Type B pancreatic cell (in vitro differentiated cells): ENCODE measurements at regions not wholly inside any gene's neighbourhood (a gene's known extent, or its start where the extent isn't known, plus 50 kb on each side); places are given as distances from the start of the nearest gene placed in this dataset. TPM values are rescaled to one million over a fixed set of nuclear protein-coding genes. Genes with fewer than 3 reads are reported as not detected.

Experiments used
- DNase-seq: peaks from one replicate; pipeline ENCODE4 v3.0.0; 2021; ENCODE audit warnings: mixed read lengths; ENCODE audit not compliant: unreplicated experiment; ENCODE audit errors: extremely low spot score
- H3K27ac Mint-ChIP-seq: 2 replicates; pipeline ENCODE4 v1.8.0; 2021; ENCODE audit warnings: mild to moderate bottlenecking, mixed read lengths
- H3K27me3 Mint-ChIP-seq: 2 replicates; pipeline ENCODE4 v1.8.0; 2021; ENCODE audit warnings: mixed read lengths
- H3K36me3 Mint-ChIP-seq: 2 replicates; pipeline ENCODE4 v1.8.0; 2021; ENCODE audit warnings: mixed read lengths
- H3K4me1 Mint-ChIP-seq: one replicate; pipeline ENCODE4 v1.8.0; 2021; ENCODE audit warnings: mixed read lengths; ENCODE audit not compliant: unreplicated experiment
- H3K4me3 Mint-ChIP-seq: 2 replicates; pipeline ENCODE4 v1.8.0; 2021; ENCODE audit warnings: mild to moderate bottlenecking, mixed read lengths
- H3K9me3 Mint-ChIP-seq: 2 replicates; pipeline ENCODE4 v1.8.0; 2021; ENCODE audit warnings: mixed read lengths
- microRNA-seq: library from miRNA; unstranded; fragments of <30 nt; microRNA quantifications from one replicate; pipeline ENCODE4, GENCODE V29; 2020
- TF ChIP-seq, protein P1 (sequence below): fragments of 200-600 bp; sonication (generic); conservative IDR thresholded peaks from 2 replicates; pipeline ENCODE4 v1.5.0; 2021; ENCODE audit warnings: antibody characterized with exemption, mild to moderate bottlenecking

DNA sequence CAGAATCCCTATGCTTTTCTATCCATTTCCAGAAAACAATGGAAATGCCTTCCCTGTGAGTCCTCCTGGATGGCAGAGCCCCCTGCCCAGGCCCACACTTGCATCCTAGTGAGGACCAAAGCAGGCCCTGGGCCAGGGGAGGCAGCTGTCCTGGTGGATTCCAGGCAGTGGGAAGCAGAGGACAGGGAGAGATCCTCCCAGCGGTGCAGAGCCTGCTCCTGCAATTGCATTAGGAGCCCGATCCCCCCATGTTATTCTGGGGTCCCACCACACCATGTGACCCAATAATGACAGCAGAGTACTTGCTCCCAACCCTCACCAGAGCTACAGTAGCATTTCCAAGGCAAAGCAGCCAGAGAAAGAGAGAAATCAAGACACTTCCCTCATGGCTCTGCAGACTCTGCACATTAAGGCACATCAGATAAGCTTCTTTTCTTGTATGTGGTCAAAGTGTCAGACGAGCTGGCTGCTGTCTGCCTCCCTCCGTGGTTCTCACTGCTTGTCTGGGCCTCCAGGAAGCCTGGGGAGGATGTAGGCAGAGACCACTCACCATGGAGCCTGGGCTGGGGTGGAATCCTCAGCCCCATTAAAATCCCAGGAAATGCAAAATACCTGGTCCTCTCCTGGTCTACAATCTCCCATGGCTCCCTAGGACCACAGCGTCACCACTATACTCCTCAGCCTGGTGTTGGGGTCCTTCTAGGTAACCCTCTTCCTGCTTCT, 54.9 kb upstream of the RUNX3 start:
- Mint-ChIP-seq H3K27ac (peak overlapping the region; percentile 6), H3K36me3 (no peaks in the 10 kb centered on the region), H3K4me3 (no peak overlapping the region), H3K4me1 (peaks cover 4% of the 10 kb centered on the region), H3K9me3 (no peaks in the 10 kb centered on the region), H3K27me3 (peaks cover 15% of the 10 kb centered on the region)
- no peak for DNase-seq
- TF ChIP-seq, protein P1, sequence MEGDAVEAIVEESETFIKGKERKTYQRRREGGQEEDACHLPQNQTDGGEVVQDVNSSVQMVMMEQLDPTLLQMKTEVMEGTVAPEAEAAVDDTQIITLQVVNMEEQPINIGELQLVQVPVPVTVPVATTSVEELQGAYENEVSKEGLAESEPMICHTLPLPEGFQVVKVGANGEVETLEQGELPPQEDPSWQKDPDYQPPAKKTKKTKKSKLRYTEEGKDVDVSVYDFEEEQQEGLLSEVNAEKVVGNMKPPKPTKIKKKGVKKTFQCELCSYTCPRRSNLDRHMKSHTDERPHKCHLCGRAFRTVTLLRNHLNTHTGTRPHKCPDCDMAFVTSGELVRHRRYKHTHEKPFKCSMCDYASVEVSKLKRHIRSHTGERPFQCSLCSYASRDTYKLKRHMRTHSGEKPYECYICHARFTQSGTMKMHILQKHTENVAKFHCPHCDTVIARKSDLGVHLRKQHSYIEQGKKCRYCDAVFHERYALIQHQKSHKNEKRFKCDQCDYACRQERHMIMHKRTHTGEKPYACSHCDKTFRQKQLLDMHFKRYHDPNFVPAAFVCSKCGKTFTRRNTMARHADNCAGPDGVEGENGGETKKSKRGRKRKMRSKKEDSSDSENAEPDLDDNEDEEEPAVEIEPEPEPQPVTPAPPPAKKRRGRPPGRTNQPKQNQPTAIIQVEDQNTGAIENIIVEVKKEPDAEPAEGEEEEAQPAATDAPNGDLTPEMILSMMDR = no peak

DNA sequence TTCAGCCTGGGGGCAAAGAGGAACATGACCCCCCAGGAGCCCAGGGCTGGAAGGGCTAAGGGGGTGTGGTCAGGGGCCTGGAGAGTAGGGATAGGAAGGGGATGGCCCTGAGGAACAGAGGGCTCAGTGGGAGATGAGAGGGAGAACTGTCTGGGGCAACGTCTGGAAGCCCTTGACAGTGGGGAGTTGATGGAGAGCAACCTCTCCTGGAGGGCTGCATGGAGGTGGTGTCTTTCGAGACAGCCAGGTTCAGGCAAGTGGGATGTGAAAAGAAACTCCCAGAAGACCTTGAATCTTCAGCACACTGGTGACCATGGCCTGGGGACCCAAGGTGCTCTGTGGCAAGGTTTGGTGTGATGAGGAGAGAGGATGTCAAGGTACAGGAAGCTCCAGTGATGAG, 54.2 kb upstream of the RUNX3 start:
- no peak overlapping the region for H3K27ac Mint-ChIP-seq
- H3K36me3 Mint-ChIP-seq = no peaks in the 10 kb centered on the region
- TF ChIP-seq, protein P1 = no peak
- H3K4me1 Mint-ChIP-seq = peaks cover 4% of the 10 kb centered on the region
- no peaks in the 10 kb centered on the region for H3K9me3 Mint-ChIP-seq
- no peak overlapping the region for H3K4me3 Mint-ChIP-seq
- H3K27me3 Mint-ChIP-seq = peaks cover 15% of the 10 kb centered on the region
- DNase-seq = no peak

DNA sequence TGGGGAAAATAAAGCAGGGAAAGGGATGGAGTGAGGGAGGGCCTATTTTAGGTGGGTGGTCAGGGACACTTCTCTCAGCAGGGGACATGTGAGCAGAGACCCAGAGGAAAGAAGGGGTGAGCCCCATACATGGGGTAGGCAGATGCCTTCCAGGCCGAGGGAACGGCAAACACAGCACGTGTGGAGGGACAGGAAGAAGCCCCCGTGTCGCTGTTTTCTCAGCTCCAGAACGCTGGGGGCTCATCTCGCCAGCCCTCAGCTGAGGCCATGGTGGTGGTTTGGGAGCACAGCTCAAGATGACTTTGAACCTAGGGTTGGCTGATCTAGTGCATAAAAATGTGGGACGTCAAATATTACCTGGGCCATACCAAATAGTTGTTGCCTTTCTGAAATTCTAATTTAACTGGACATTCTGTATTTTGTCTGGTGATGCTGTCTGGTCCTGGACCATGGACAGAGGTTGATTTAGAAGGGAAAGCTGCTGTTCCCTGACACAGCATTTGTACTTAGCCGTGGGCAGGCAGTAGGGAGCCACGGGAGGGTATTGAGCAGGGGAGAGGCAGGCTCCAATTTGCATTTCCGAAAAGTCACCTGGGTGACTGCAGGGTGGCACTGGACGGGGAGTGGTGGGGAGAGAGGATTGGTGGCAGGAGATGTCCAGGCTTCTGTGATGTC, 53.1 kb upstream of the RUNX3 start:
- Mint-ChIP-seq H3K27me3 (peaks cover 19% of the 10 kb centered on the region), H3K9me3 (no peaks in the 10 kb centered on the region), H3K36me3 (no peaks in the 10 kb centered on the region), H3K4me3 (no peak overlapping the region), H3K27ac (no peak overlapping the region), H3K4me1 (peaks cover 4% of the 10 kb centered on the region)
- TF ChIP-seq, protein P1 = no peak
- DNase-seq = no peak

DNA sequence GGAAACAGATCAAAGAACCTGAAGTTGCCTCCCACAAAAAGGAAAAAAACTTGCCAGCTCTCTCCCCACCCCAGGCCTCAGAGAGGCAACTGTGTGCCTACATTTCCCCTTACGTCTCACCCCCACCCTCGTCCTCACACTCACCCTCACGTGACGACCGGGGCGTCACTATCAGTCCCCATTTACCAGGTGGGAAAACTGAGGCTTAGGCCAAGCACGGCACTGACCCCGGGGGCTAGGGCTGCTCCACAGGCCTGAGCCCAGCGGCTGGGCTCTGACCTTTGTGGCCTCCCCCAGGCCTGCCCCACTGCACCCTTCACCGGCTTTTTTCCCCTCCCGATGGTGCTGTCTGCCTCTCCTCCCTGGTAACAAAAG, 51.5 kb upstream of the RUNX3 start:
- Mint-ChIP-seq H3K4me1 (peaks cover 4% of the 10 kb centered on the region), H3K9me3 (peaks cover 4% of the 10 kb centered on the region), H3K27ac (no peak overlapping the region), H3K27me3 (peaks cover 19% of the 10 kb centered on the region), H3K36me3 (no peaks in the 10 kb centered on the region), H3K4me3 (no peak overlapping the region)
- TF ChIP-seq, protein P1 = no peak
- no peak for DNase-seq

DNA sequence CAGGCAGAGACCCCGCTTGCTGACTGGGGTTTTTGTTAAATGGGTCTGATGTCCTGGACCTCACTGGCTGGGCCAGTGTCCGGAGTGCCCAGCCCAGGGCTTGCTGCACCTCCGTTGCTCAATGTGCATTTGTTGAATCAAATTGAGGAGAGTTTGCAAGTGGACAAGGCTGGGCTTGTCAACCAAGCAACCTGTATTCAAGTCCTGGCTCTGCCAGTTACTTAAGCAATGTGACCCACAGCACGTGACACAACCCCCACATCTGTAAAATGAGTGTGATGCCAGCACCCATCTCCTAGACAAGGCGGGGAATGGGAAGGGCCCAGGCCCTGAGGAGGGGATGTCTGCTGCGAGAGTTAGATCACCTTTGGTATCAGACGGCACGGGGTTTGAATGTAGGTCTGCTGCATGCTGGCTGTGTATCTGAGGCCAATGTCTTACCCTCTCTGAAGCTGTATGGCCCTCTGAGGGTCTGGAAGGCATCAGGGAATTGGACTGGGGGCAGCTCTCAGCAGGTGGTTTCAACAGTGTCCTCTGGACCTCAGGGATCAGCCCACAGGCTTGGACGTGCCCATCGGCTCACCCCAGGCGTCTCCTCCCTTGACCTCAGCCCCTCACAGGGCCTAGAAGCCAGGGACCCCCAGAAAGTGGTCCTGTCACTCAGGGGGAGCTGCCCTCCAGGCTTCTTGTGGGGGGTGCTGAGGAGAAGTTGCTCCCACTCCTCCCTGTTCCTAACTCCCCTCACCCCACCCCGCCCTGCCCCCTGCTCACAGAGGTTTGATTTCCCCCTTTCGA, 51.0 kb upstream of the RUNX3 start:
- Mint-ChIP-seq H3K36me3 (no peaks in the 10 kb centered on the region), H3K9me3 (peaks cover 8% of the 10 kb centered on the region), H3K4me3 (no peak overlapping the region), H3K4me1 (no peaks in the 10 kb centered on the region), H3K27ac (no peak overlapping the region), H3K27me3 (peaks cover 19% of the 10 kb centered on the region)
- no peak for DNase-seq
- TF ChIP-seq, protein P1 = no peak

Small RNA genes lying in the stretch of these regions (microRNA-seq; reads per million reads assigned to microRNA genes)
- gene MIR4425 = not detected
